ENCODE measurements at regions not wholly inside any gene's neighbourhood (a gene's known extent, or its start where the extent isn't known, plus 50 kb on each side); places are given as distances from the start of the nearest gene placed in this dataset.

DNA sequence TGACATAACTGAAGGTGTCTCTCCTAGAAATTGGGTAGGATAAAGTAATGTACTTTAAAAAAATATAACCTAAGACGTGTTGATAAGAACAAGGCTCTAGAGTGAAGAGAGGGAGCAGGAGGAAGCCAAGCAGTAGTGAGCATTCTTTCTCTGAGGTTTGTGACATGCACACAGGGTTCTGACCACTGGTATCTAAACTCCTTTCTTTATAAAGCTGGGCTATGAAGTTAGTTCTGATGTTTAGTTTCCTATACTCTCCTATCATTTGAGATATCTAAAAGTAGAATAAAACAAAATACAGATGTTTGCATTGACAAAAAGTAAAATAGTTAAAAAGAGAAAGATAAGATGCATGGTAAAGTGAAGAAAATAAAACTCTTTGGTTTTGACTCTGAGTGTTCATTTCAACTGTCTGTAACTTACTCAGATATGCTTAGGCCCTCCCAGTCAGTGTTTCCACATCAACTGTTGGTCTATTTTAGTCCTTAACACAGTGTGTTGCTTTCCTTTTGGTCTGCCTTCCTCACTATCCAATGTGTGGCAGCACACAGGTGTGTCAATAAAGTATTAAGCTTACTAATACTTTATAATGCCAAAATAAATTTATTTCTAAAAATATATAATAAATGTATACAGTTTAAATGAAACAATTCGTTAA is 543.5 kb downstream of the PTPRC start (continued):
- TF ChIP-seq RELA (CRISPR knock-in tag; IDR thresholded peaks at IDR 0.05) (no peak), U2AF2 (IDR thresholded peaks at IDR 0.05; ENCODE audit: low read depth, low read length) (no peak), SAP130 (CRISPR knock-in tag; IDR thresholded peaks at IDR 0.05; ENCODE audit: low read depth) (no peak), ZNF12 (CRISPR knock-in tag; IDR thresholded peaks at IDR 0.05) (no peak), PHF5A (CRISPR knock-in tag; IDR thresholded peaks at IDR 0.05; ENCODE audit: low read depth, unreplicated experiment) (no peak), MBNL3 (CRISPR knock-in tag; conservative IDR thresholded peaks at IDR 0.05) (no peak), FOXA1 (IDR thresholded peaks at IDR 0.05) (no peak), FOXA1 (CRISPR knock-in tag; IDR thresholded peaks at IDR 0.05) (no peak), MIER3 (CRISPR knock-in tag; IDR thresholded peaks at IDR 0.05; ENCODE audit: borderline replicate concordance) (no peak), EP300 (IDR thresholded peaks at IDR 0.05; ENCODE audit: low read depth in 2 of 2, low read length in 2 of 2) (no peak), EP300 (CRISPR knock-in tag; IDR thresholded peaks at IDR 0.05; ENCODE audit: borderline replicate concordance) (no peak)
- TF ChIP-seq, protein P1, sequence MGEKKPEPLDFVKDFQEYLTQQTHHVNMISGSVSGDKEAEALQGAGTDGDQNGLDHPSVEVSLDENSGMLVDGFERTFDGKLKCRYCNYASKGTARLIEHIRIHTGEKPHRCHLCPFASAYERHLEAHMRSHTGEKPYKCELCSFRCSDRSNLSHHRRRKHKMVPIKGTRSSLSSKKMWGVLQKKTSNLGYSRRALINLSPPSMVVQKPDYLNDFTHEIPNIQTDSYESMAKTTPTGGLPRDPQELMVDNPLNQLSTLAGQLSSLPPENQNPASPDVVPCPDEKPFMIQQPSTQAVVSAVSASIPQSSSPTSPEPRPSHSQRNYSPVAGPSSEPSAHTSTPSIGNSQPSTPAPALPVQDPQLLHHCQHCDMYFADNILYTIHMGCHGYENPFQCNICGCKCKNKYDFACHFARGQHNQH (CRISPR knock-in tag; IDR thresholded peaks at IDR 0.05) = no peak

DNA sequence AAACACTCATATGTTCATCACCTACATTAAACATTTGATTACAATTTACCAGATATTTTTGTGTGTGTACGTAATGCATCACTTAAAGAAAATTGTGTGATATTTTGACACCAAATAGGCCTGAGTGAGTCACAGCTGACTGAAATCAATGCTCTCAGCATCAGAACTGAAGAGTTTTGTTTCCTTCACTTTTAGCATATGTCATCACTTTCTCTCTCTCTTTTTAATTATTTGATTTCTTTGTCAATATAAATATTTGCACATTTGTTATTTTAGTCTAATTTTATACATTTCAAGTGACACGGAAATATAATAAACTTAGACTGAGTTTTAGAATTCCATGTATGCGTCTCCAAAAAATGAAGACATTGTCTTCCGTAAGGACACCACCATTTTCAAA is 545.3 kb downstream of the PTPRC start:
- no peak for DNase-seq (ENCODE audit: low spot score)
- Histone ChIP-seq H2AFZ (ENCODE audit: low read length) (no peak overlapping the region), H3K36me3 (replicated peaks in 1 of 2; ENCODE audit: control insufficient read depth in 1 of 2, insufficient read depth in 2 of 2, low read length in 2 of 2) (no peaks in the 10 kb centered on the region), H3K4me3 (replicated peaks in 1 of 3; ENCODE audit: insufficient read depth in 1 of 3, low read depth in 2 of 3, low read length in 3 of 3) (no peak overlapping the region), H4K20me1 (ENCODE audit: insufficient read depth, low read length) (no peaks in the 10 kb centered on the region), H3K4me2 (ENCODE audit: low read depth, low read length) (no peak overlapping the region), H3K4me1 (ENCODE audit: insufficient read depth, low read length) (no peaks in the 10 kb centered on the region), H3K9me3 (ENCODE audit: low read length) (no peaks in the 10 kb centered on the region), H3K9ac (ENCODE audit: insufficient read depth, low read depth, low read length) (no peak overlapping the region), H3K27ac (ENCODE audit: extremely low read length, insufficient read depth, low read length) (no peak overlapping the region), H3K27me3 (ENCODE audit: control insufficient read depth in 1 of 2, insufficient read depth in 2 of 2, low read length in 2 of 2) (no peaks in the 10 kb centered on the region), H3K79me2 (ENCODE audit: insufficient read depth, low read length) (no peaks in the 10 kb centered on the region)
- TF ChIP-seq DPF2 (CRISPR knock-in tag; IDR thresholded peaks at IDR 0.05; ENCODE audit: borderline replicate concordance, low read depth) = no peak
- TF ChIP-seq ZIK1 (CRISPR knock-in tag; IDR thresholded peaks at IDR 0.05; ENCODE audit: borderline replicate concordance, low read depth) = no peak
- TF ChIP-seq ZFP36L2 (CRISPR knock-in tag; IDR thresholded peaks at IDR 0.05) = no peak
- no peak for TF ChIP-seq ZNF891 (CRISPR knock-in tag; IDR thresholded peaks at IDR 0.05)
- TF ChIP-seq CEBPG (CRISPR knock-in tag; IDR thresholded peaks at IDR 0.05) = no peak
- peak; percentile 79 for TF ChIP-seq MAFF (IDR thresholded peaks at IDR 0.05; ENCODE audit: low read depth, low read length)
- peak in 1 of 2 experiments; percentile 87; a peak in 2 of 4 replicates for TF ChIP-seq MAFK (conservative IDR thresholded peaks at IDR 0.05 in 1 of 2, IDR thresholded peaks at IDR 0.05 in 1 of 2; ENCODE audit: low read length in 2 of 2)
- BruUV-seq (replicated peaks) = no TSS peak
- CTCF ChIA-PET (ENCODE audit: low intra/inter-chr PET ratio, low total read pairs) = no interaction called here
- in situ Hi-C loops (cut with HindIII; ENCODE audit: extremely low pct_ligation_motif_present, low pct_unique_long_range_greater_than_20kb) = no loop called here
- FAIRE-seq = no peak
- intact Hi-C loops (cut with micrococcal nuclease; ENCODE audit: unreplicated experiment) = no loop called here
- ATAC-seq = no peak
- POLR2A ChIA-PET = no interaction called here
- WGBS (ENCODE audit: low lambda C conversion rate) = 30% methylated on average over 4 of the region's 4 CpGs
